ENCODE measurements at regions not wholly inside any gene's neighbourhood (a gene's known extent, or its start where the extent isn't known, plus 50 kb on each side); places are given as distances from the start of the nearest gene placed in this dataset.

DNA sequence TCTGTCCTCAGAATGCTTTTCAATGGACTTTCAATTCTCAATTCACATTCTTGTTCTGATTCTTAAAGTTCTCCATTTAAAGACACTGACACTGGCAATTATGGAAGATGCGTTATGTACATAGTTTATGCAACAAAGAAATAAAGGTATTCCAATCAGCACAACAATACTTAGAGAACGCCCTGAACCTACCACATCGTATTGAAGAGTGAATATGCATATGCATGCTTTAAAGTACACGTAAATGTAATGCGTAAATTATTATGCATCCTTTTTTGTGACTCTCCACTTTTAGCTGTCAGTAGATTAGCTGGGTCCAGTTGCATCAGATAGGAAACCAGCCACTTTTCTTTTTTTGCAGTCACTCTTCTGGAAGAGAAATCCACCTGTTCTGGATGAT lies 83.5 kb downstream of the RBM43 start:
- Mint-ChIP-seq H3K36me3 (ENCODE audit: low read depth) (no peaks in the 10 kb centered on the region), H3K4me1 (peaks cover 13% of the 10 kb centered on the region), H3K4me3 (no peak overlapping the region), H3K27me3 (ENCODE audit: low read depth) (no peaks in the 10 kb centered on the region), H3K9me3 (no peaks in the 10 kb centered on the region), H3K27ac (ENCODE audit: unreplicated experiment) (no peak overlapping the region)
- TF ChIP-seq, protein P1, sequence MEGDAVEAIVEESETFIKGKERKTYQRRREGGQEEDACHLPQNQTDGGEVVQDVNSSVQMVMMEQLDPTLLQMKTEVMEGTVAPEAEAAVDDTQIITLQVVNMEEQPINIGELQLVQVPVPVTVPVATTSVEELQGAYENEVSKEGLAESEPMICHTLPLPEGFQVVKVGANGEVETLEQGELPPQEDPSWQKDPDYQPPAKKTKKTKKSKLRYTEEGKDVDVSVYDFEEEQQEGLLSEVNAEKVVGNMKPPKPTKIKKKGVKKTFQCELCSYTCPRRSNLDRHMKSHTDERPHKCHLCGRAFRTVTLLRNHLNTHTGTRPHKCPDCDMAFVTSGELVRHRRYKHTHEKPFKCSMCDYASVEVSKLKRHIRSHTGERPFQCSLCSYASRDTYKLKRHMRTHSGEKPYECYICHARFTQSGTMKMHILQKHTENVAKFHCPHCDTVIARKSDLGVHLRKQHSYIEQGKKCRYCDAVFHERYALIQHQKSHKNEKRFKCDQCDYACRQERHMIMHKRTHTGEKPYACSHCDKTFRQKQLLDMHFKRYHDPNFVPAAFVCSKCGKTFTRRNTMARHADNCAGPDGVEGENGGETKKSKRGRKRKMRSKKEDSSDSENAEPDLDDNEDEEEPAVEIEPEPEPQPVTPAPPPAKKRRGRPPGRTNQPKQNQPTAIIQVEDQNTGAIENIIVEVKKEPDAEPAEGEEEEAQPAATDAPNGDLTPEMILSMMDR (conservative IDR thresholded peaks at IDR 0.05) = no peak
- DNase-seq (ENCODE audit: low read depth, low spot score) = no peak

DNA sequence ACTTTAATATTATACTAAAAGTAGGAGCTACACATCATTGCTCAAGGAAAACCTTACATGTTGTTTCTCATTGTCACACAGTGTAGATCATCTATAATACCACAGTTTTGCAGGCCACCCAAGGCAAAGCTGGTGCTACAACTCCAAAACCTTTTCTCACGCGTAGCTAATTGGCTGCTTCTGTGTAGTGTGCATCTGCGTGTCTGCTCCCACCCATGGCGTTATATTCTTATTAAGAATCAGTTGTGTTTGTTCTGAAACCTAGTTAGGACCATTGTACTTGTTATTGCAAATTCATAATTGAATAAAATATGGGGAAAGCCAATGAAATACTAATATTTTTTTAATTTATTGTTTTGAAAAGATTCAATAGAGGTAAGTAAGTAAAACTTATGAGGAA lies 83.9 kb downstream of the RBM43 start:
- Mint-ChIP-seq H3K27ac (ENCODE audit: unreplicated experiment) (no peak overlapping the region), H3K4me3 (no peak overlapping the region), H3K36me3 (ENCODE audit: low read depth) (no peaks in the 10 kb centered on the region), H3K9me3 (no peaks in the 10 kb centered on the region), H3K27me3 (ENCODE audit: low read depth) (no peaks in the 10 kb centered on the region), H3K4me1 (peaks cover 8% of the 10 kb centered on the region)
- DNase-seq (ENCODE audit: low read depth, low spot score) = no peak
- TF ChIP-seq, protein P1 (conservative IDR thresholded peaks at IDR 0.05) = no peak

DNA sequence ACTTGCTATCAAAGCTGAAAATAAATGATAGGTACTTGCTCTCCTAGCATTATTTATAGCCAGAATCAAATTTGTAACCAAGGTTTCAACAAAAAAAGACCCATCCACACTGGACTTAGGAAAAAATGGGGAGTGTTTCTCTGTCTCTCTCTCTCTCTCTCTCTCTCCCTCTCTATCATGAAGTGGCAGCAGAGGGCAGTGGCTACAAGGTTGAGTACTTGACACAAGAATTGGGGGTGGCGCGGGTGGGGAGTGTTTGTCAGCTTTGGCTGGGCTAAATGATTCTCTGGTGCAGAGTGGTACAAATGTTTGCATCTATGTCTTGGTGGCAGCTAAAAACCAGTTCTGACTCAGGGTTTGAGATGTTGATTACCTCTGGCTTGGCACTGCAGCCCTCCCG lies 85.0 kb downstream of the RBM43 start:
- no peaks in the 10 kb centered on the region for H3K27me3 Mint-ChIP-seq (ENCODE audit: low read depth)

DNA sequence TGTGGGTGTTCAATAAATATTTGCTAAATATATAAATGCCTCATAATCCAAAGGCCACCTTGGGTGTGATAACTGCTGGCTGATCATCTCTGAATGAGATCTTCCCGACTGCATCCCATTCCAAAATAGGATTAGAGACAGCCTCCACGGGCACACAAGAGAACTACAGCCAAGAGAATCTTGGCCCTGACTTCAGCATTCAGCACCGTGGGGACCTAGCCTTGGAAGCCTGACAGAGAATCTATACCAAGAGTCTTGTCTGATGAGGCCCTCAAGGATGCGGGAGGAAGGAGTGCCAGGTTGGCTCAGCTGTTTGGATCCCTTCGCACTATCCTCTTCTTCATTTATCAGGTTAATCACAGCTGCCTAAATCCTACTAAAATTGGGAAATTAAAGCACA lies 85.8 kb downstream of the RBM43 start:
- H3K9me3 Mint-ChIP-seq = no peaks in the 10 kb centered on the region
- H3K36me3 Mint-ChIP-seq (ENCODE audit: low read depth) = no peaks in the 10 kb centered on the region
- no peaks in the 10 kb centered on the region for H3K27me3 Mint-ChIP-seq (ENCODE audit: low read depth)
- H3K27ac Mint-ChIP-seq (ENCODE audit: unreplicated experiment) = no peak overlapping the region
- TF ChIP-seq, protein P1 (conservative IDR thresholded peaks at IDR 0.05) = no peak
- no peak for DNase-seq (ENCODE audit: low read depth, low spot score)
- H3K4me1 Mint-ChIP-seq = no peaks in the 10 kb centered on the region
- no peak overlapping the region for H3K4me3 Mint-ChIP-seq

More for the DNA sequence above, 85.0 kb downstream of the RBM43 start:
- Mint-ChIP-seq H3K4me1 (peaks cover 3% of the 10 kb centered on the region), H3K36me3 (ENCODE audit: low read depth) (no peaks in the 10 kb centered on the region), H3K27ac (ENCODE audit: unreplicated experiment) (no peak overlapping the region), H3K4me3 (no peak overlapping the region), H3K9me3 (no peaks in the 10 kb centered on the region)
- no peak for DNase-seq (ENCODE audit: low read depth, low spot score)
- TF ChIP-seq, protein P1 (conservative IDR thresholded peaks at IDR 0.05) = no peak

DNA sequence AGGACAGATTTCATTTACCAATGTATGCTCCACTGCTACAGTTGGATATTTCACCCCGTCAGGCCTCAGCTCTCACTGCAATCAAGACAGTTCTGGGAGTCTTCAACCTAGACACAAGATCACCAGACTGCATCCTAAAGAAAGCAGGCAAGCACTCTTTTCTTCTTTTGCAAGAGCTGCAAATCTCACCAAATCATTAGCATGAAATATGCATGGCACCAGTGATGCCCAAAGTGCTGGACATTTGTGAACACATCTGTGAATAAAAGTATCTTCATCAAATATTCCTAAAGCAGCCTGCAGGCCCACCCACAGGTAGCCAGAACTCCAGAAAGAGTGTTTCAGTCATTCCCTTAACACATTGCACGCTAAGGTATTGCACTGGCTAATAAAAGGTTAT lies 87.5 kb downstream of the RBM43 start:
- H3K4me1 Mint-ChIP-seq = no peaks in the 10 kb centered on the region
- H3K27ac Mint-ChIP-seq (ENCODE audit: unreplicated experiment) = no peak overlapping the region
- no peaks in the 10 kb centered on the region for H3K27me3 Mint-ChIP-seq (ENCODE audit: low read depth)
- TF ChIP-seq, protein P1 (conservative IDR thresholded peaks at IDR 0.05) = no peak
- DNase-seq (ENCODE audit: low read depth, low spot score) = no peak
- H3K9me3 Mint-ChIP-seq = no peaks in the 10 kb centered on the region
- H3K4me3 Mint-ChIP-seq = no peak overlapping the region
- no peaks in the 10 kb centered on the region for H3K36me3 Mint-ChIP-seq (ENCODE audit: low read depth)

DNA sequence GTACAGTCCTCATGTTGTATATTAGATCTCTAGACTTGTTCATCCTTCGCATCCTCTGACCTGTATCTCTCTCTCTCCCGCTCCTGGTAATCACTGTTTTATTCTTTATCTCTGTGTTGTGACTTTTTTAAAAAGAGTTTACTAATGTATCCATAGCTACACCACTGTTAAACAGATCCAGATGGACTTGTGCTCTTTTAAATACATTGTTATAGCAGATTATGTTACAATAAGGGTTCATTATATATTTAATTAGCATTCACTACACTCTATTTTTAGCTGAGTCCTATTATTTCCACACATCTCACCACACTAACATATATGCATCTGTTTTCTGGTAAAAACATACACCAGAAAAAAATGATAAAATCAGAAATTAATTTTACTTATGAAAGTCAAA lies 90.5 kb downstream of the RBM43 start:
- Mint-ChIP-seq H3K4me3 (no peak overlapping the region), H3K27ac (ENCODE audit: unreplicated experiment) (no peak overlapping the region), H3K36me3 (ENCODE audit: low read depth) (peaks cover 5% of the 10 kb centered on the region), H3K27me3 (ENCODE audit: low read depth) (no peaks in the 10 kb centered on the region), H3K4me1 (no peaks in the 10 kb centered on the region), H3K9me3 (peaks cover 5% of the 10 kb centered on the region)
- no peak for DNase-seq (ENCODE audit: low read depth, low spot score)
- TF ChIP-seq, protein P1 (conservative IDR thresholded peaks at IDR 0.05) = no peak

Measured in neural crest cell (in vitro differentiated cells).